HS-27A (cell line): ENCODE measurements at regions not wholly inside any gene's neighbourhood (a gene's known extent, or its start where the extent isn't known, plus 50 kb on each side); places are given as distances from the start of the nearest gene placed in this dataset.

Experiments
- DNase-seq: peaks from one replicate; pipeline ENCODE4 v3.0.0-alpha.2; 2012; ENCODE audit warnings: low read depth, missing footprints

- DNase-seq, result no peak
Measured at GRCh38 chr14:96931751-96932150, 134.6 kb downstream of the VRK1 start.

- DNase-seq, result no peak
Measured at GRCh38 chr14:96934638-96935330, 137.6 kb downstream of the VRK1 start.

- DNase-seq, result no peak
Measured at GRCh38 chr14:96938946-96939345, 141.8 kb downstream of the VRK1 start.

GRCh38 chr14:96940009-96940408 lies 142.8 kb downstream of the VRK1 start:
- DNase-seq, result no peak

GRCh38 chr14:96944297-96944696 lies 147.1 kb downstream of the VRK1 start:
- DNase-seq, result no peak

- no peak for DNase-seq
Measured at GRCh38 chr14:96945721-96946120, 148.5 kb downstream of the VRK1 start.

- DNase-seq, result no peak
Measured at GRCh38 chr14:96949594-96949993, 152.4 kb downstream of the VRK1 start.

GRCh38 chr14:96951511-96951910 lies 154.3 kb downstream of the VRK1 start:
- DNase-seq, result no peak

- DNase-seq, result no peak
Measured at GRCh38 chr14:96953087-96953874, 156.1 kb downstream of the VRK1 start.

- no peak for DNase-seq
Measured at GRCh38 chr14:96953875-96954185, 156.6 kb downstream of the VRK1 start.

- no peak for DNase-seq
Measured at GRCh38 chr14:96956464-96957239, 159.5 kb downstream of the VRK1 start.

- no peak for DNase-seq
Measured at GRCh38 chr14:96958057-96958456, 160.9 kb downstream of the VRK1 start.

GRCh38 chr14:96959992-96960391 lies 162.8 kb downstream of the VRK1 start:
- DNase-seq, result no peak

GRCh38 chr14:96960598-96961116 lies 163.5 kb downstream of the VRK1 start:
- no peak for DNase-seq

GRCh38 chr14:96961895-96962294 lies 164.7 kb downstream of the VRK1 start:
- no peak for DNase-seq

GRCh38 chr14:96962337-96962736 lies 165.2 kb downstream of the VRK1 start:
- DNase-seq, result no peak

GRCh38 chr14:96964726-96965415 lies 167.7 kb downstream of the VRK1 start:
- no peak for DNase-seq

- no peak for DNase-seq
Measured at GRCh38 chr14:96965885-96966595, 168.9 kb downstream of the VRK1 start.

GRCh38 chr14:96975116-96975515 lies 177.9 kb downstream of the VRK1 start:
- DNase-seq, result no peak

GRCh38 chr14:96978525-96979272 lies 181.5 kb downstream of the VRK1 start:
- DNase-seq, result no peak

- no peak for DNase-seq
Measured at GRCh38 chr14:96979611-96980074, 182.5 kb downstream of the VRK1 start.
